ENCODE measurements at regions not wholly inside any gene's neighbourhood (a gene's known extent, or its start where the extent isn't known, plus 50 kb on each side); places are given as distances from the start of the nearest gene placed in this dataset.
"Not testable (repeated sequence)": the region's sequence is repeated elsewhere in the genome, so short reads cannot be mapped to it uniquely, and the experiment has no call there.

GRCh38 chr11:109051200-109051599, 370.8 kb upstream of the C11orf87 start:
- Histone ChIP-seq H3K4me3 (ENCODE audit: low read depth in 1 of 3, low read length in 3 of 3) (no peak overlapping the region), H3K9me3 (ENCODE audit: control insufficient read depth in 2 of 2, insufficient read depth in 1 of 2, low read depth in 1 of 2, low read length in 1 of 2) (no peaks in the 10 kb centered on the region), H3K36me3 (ENCODE audit: control insufficient read depth in 3 of 3, insufficient read depth in 2 of 3, low read depth in 1 of 3, low read length in 3 of 3) (no peaks in the 10 kb centered on the region), H3K27me3 (ENCODE audit: control insufficient read depth in 3 of 3, insufficient read depth in 3 of 3, low read length in 3 of 3) (no peaks in the 10 kb centered on the region), H3K27ac (ENCODE audit: low read depth in 1 of 3, low read length in 2 of 3) (no peak overlapping the region), H3K4me1 (ENCODE audit: control insufficient read depth in 3 of 3, insufficient read depth in 2 of 3, low read depth in 1 of 3, low read length in 2 of 3) (no peaks in the 10 kb centered on the region)
- 71 to 80% (median 75%) methylated on average over 3 of the region's 3 CpGs for WGBS, 3 donors
- FAIRE-seq (no peak), DNase-seq (no peak)

GRCh38 chr11:109059402-109059801, 362.6 kb upstream of the C11orf87 start:
- DNase-seq, result no peak
- Histone ChIP-seq H3K36me3 (ENCODE audit: control insufficient read depth in 3 of 3, insufficient read depth in 2 of 3, low read depth in 1 of 3, low read length in 3 of 3) (no peaks in the 10 kb centered on the region), H3K9me3 (ENCODE audit: control insufficient read depth in 2 of 2, insufficient read depth in 1 of 2, low read depth in 1 of 2, low read length in 1 of 2) (no peaks in the 10 kb centered on the region), H3K27me3 (ENCODE audit: control insufficient read depth in 3 of 3, insufficient read depth in 3 of 3, low read length in 3 of 3) (no peaks in the 10 kb centered on the region), H3K4me3 (ENCODE audit: low read depth in 1 of 3, low read length in 3 of 3) (no peak overlapping the region), H3K27ac (ENCODE audit: low read depth in 1 of 3, low read length in 2 of 3) (no peak overlapping the region), H3K4me1 (ENCODE audit: control insufficient read depth in 3 of 3, insufficient read depth in 2 of 3, low read depth in 1 of 3, low read length in 2 of 3) (no peaks in the 10 kb centered on the region)
- no peak for FAIRE-seq
- WGBS, 3 donors, result 46 to 68% (median 61%) methylated on average over 5 of the region's 5 CpGs

GRCh38 chr11:109061394-109061793, 360.6 kb upstream of the C11orf87 start:
- Histone ChIP-seq H3K9me3 (ENCODE audit: control insufficient read depth in 2 of 2, insufficient read depth in 1 of 2, low read depth in 1 of 2, low read length in 1 of 2) (no peaks in the 10 kb centered on the region), H3K4me1 (ENCODE audit: control insufficient read depth in 3 of 3, insufficient read depth in 2 of 3, low read depth in 1 of 3, low read length in 2 of 3) (no peaks in the 10 kb centered on the region), H3K4me3 (ENCODE audit: low read depth in 1 of 3, low read length in 3 of 3) (no peak overlapping the region), H3K27ac (ENCODE audit: low read depth in 1 of 3, low read length in 2 of 3) (no peak overlapping the region), H3K27me3 (ENCODE audit: control insufficient read depth in 3 of 3, insufficient read depth in 3 of 3, low read length in 3 of 3) (no peaks in the 10 kb centered on the region), H3K36me3 (ENCODE audit: control insufficient read depth in 3 of 3, insufficient read depth in 2 of 3, low read depth in 1 of 3, low read length in 3 of 3) (no peaks in the 10 kb centered on the region)
- FAIRE-seq (no peak), DNase-seq (no peak)
- 83 to 89% (median 85%) methylated on average over 1 of the region's 1 CpG for WGBS, 3 donors

- Histone ChIP-seq H3K9me3 (ENCODE audit: control insufficient read depth in 2 of 2, insufficient read depth in 1 of 2, low read depth in 1 of 2, low read length in 1 of 2) (no peaks in the 10 kb centered on the region), H3K36me3 (ENCODE audit: control insufficient read depth in 3 of 3, insufficient read depth in 2 of 3, low read depth in 1 of 3, low read length in 3 of 3) (no peaks in the 10 kb centered on the region), H3K27me3 (ENCODE audit: control insufficient read depth in 3 of 3, insufficient read depth in 3 of 3, low read length in 3 of 3) (no peaks in the 10 kb centered on the region), H3K4me3 (ENCODE audit: low read depth in 1 of 3, low read length in 3 of 3) (no peak overlapping the region), H3K4me1 (ENCODE audit: control insufficient read depth in 3 of 3, insufficient read depth in 2 of 3, low read depth in 1 of 3, low read length in 2 of 3) (no peaks in the 10 kb centered on the region), H3K27ac (ENCODE audit: low read depth in 1 of 3, low read length in 2 of 3) (no peak overlapping the region)
- no peak for DNase-seq
- 53 to 77% (median 65%) methylated on average over 2 of the region's 2 CpGs for WGBS, 3 donors
- no peak for FAIRE-seq
These were observed 359.5 kb upstream of the C11orf87 start for GRCh38 chr11:109062445-109062844.

- Histone ChIP-seq H3K4me3 (ENCODE audit: low read depth in 1 of 3, low read length in 3 of 3) (no peak overlapping the region), H3K36me3 (ENCODE audit: control insufficient read depth in 3 of 3, insufficient read depth in 2 of 3, low read depth in 1 of 3, low read length in 3 of 3) (no peaks in the 10 kb centered on the region)
- FAIRE-seq, result no peak
These were observed 359.1 kb upstream of the C11orf87 start for GRCh38 chr11:109062871-109063270.

GRCh38 chr11:109064618-109065311, 357.2 kb upstream of the C11orf87 start:
- 65 to 76% (median 71%) methylated on average over 5 of the region's 5 CpGs for WGBS, 3 donors

More at GRCh38 chr11:109062871-109063270, 359.1 kb upstream of the C11orf87 start:
- Histone ChIP-seq H3K27me3 (ENCODE audit: control insufficient read depth in 3 of 3, insufficient read depth in 3 of 3, low read length in 3 of 3) (no peaks in the 10 kb centered on the region), H3K27ac (ENCODE audit: low read depth in 1 of 3, low read length in 2 of 3) (no peak overlapping the region), H3K4me1 (ENCODE audit: control insufficient read depth in 3 of 3, insufficient read depth in 2 of 3, low read depth in 1 of 3, low read length in 2 of 3) (no peaks in the 10 kb centered on the region), H3K9me3 (ENCODE audit: control insufficient read depth in 2 of 2, insufficient read depth in 1 of 2, low read depth in 1 of 2, low read length in 1 of 2) (no peaks in the 10 kb centered on the region)
- WGBS, 3 donors, result 38 to 56% (median 56%) methylated on average over 2 of the region's 2 CpGs
- DNase-seq, result no peak

GRCh38 chr11:109071262-109071661, 350.7 kb upstream of the C11orf87 start:
- FAIRE-seq, result no peak

More at GRCh38 chr11:109064618-109065311, 357.2 kb upstream of the C11orf87 start:
- not testable (repeated sequence) for FAIRE-seq; H3K27me3 ChIP-seq (ENCODE audit: control insufficient read depth in 3 of 3, insufficient read depth in 3 of 3, low read length in 3 of 3); H3K4me3 ChIP-seq (ENCODE audit: low read depth in 1 of 3, low read length in 3 of 3); H3K27ac ChIP-seq (ENCODE audit: low read depth in 1 of 3, low read length in 2 of 3); H3K4me1 ChIP-seq (ENCODE audit: control insufficient read depth in 3 of 3, insufficient read depth in 2 of 3, low read depth in 1 of 3, low read length in 2 of 3); H3K36me3 ChIP-seq (ENCODE audit: control insufficient read depth in 3 of 3, insufficient read depth in 2 of 3, low read depth in 1 of 3, low read length in 3 of 3); H3K9me3 ChIP-seq (ENCODE audit: control insufficient read depth in 2 of 2, insufficient read depth in 1 of 2, low read depth in 1 of 2, low read length in 1 of 2); DNase-seq

GRCh38 chr11:109071712-109072524, 350.1 kb upstream of the C11orf87 start:
- Histone ChIP-seq H3K4me3 (ENCODE audit: low read depth in 1 of 3, low read length in 3 of 3) (no peak overlapping the region), H3K27ac (ENCODE audit: low read depth in 1 of 3, low read length in 2 of 3) (no peak overlapping the region), H3K27me3 (ENCODE audit: control insufficient read depth in 3 of 3, insufficient read depth in 3 of 3, low read length in 3 of 3) (no peaks in the 10 kb centered on the region), H3K4me1 (ENCODE audit: control insufficient read depth in 3 of 3, insufficient read depth in 2 of 3, low read depth in 1 of 3, low read length in 2 of 3) (no peaks in the 10 kb centered on the region), H3K36me3 (ENCODE audit: control insufficient read depth in 3 of 3, insufficient read depth in 2 of 3, low read depth in 1 of 3, low read length in 3 of 3) (no peaks in the 10 kb centered on the region), H3K9me3 (ENCODE audit: control insufficient read depth in 2 of 2, insufficient read depth in 1 of 2, low read depth in 1 of 2, low read length in 1 of 2) (no peaks in the 10 kb centered on the region)
- FAIRE-seq (no peak), DNase-seq (no peak)
- 53 to 66% (median 63%) methylated on average over 5 of the region's 5 CpGs for WGBS, 3 donors

More at GRCh38 chr11:109071262-109071661, 350.7 kb upstream of the C11orf87 start:
- no peaks in the 10 kb centered on the region for H3K36me3 ChIP-seq (ENCODE audit: control insufficient read depth in 3 of 3, insufficient read depth in 2 of 3, low read depth in 1 of 3, low read length in 3 of 3)
- DNase-seq, result no peak
- no peaks in the 10 kb centered on the region for H3K9me3 ChIP-seq (ENCODE audit: control insufficient read depth in 2 of 2, insufficient read depth in 1 of 2, low read depth in 1 of 2, low read length in 1 of 2)
- no peaks in the 10 kb centered on the region for H3K4me1 ChIP-seq (ENCODE audit: control insufficient read depth in 3 of 3, insufficient read depth in 2 of 3, low read depth in 1 of 3, low read length in 2 of 3)
- H3K27me3 ChIP-seq (ENCODE audit: control insufficient read depth in 3 of 3, insufficient read depth in 3 of 3, low read length in 3 of 3), result no peaks in the 10 kb centered on the region
- H3K4me3 ChIP-seq (ENCODE audit: low read depth in 1 of 3, low read length in 3 of 3), result no peak overlapping the region
- H3K27ac ChIP-seq (ENCODE audit: low read depth in 1 of 3, low read length in 2 of 3), result no peak overlapping the region
